Ovary (tissue), 7 donors: ENCODE measurements at regions not wholly inside any gene's neighbourhood (a gene's known extent, or its start where the extent isn't known, plus 50 kb on each side); places are given as distances from the start of the nearest gene placed in this dataset.

Experiments
- DNase-seq, 5 donors: peaks; one replicate each; pipeline ENCODE4 v3.0.0-alpha.2; 2019 to 2020
- H3K27ac ChIP-seq, 2 donors: fragments of 200-600 bp; one replicate each; pipeline versions ENCODE4 v1.5.1 to v1.8.0; 2019 to 2022
- H3K27me3 ChIP-seq: fragments of 200-600 bp; one replicate; pipeline ENCODE4 v1.8.0; 2022
- H3K36me3 ChIP-seq: fragments of 200-600 bp; sonication (generic); one replicate; pipeline ENCODE4 v1.5.1; 2019
- H3K4me1 ChIP-seq: one replicate; pipeline ENCODE4 v1.8.1; 2013; ENCODE audit warnings: mild to moderate bottlenecking, moderate library complexity; ENCODE audit not compliant: insufficient read depth
- H3K4me3 ChIP-seq: fragments of 200-600 bp; sonication (generic); one replicate; pipeline ENCODE4 v1.5.1; 2017
- H3K9me3 ChIP-seq, 2 donors: fragments of 200-600 bp in 1 of 2; sonication (generic) in 1 of 2; one replicate each; pipeline versions ENCODE4 v1.5.1 to v1.8.1; 2013 to 2019; ENCODE audit warnings: mild to moderate bottlenecking in 1 of 2, moderate library complexity in 1 of 2
- EP300 ChIP-seq: sonication (generic); formaldehyde crosslinking; IDR thresholded peaks from one replicate; pipeline ENCODE4 v1.6.1; 2017; ENCODE audit warnings: antibody characterized with exemption
- POLR2A ChIP-seq: fragments of 450-650 bp; IDR thresholded peaks from one replicate; pipeline ENCODE4 v1.6.1; 2017; ENCODE audit warnings: antibody characterized with exemption, mild to moderate bottlenecking, moderate library complexity
- WGBS, 3 donors: extraction: QIAGEN DNeasy Blood & Tissue Kit in 1 of 3; methylation state at CpG; one replicate each; pipeline versions ENCODE4 v1.1.5 to v1.1.7; 2013 to 2017; 5-methylcytosine and 5-hydroxymethylcytosine counted together
- intact Hi-C, 4 donors: fragments of 100-400 bp; cut with DNase I; formaldehyde crosslinking; loops; one replicate each; pipeline versions ENCODE4 v1.11.0 to v1.15.1; 2022 to 2023
- TF ChIP-seq, protein P1 (sequence below), 3 donors: fragments of 450-650 bp in 2 of 3; fragments of 200-600 bp in 1 of 3; IDR thresholded peaks; one replicate each; pipeline versions ENCODE4 v1.5.1 to v1.8.0; 2016 to 2022; ENCODE audit warnings: antibody characterized with exemption in 3 of 3, mild to moderate bottlenecking in 1 of 3
- donor health status: DM: no; HTN: no; CAD: no; lungs with moderate emphysema.
- donor health status: DM: no; HTN: no; CAD: no.
- donor health status: Bipolar disorder and iron deficiency.
- donor health status: DM: no; HTN: no; CAD: no.
- donor health status: DM: yes; HTN: yes; CAD: no.

DNA sequence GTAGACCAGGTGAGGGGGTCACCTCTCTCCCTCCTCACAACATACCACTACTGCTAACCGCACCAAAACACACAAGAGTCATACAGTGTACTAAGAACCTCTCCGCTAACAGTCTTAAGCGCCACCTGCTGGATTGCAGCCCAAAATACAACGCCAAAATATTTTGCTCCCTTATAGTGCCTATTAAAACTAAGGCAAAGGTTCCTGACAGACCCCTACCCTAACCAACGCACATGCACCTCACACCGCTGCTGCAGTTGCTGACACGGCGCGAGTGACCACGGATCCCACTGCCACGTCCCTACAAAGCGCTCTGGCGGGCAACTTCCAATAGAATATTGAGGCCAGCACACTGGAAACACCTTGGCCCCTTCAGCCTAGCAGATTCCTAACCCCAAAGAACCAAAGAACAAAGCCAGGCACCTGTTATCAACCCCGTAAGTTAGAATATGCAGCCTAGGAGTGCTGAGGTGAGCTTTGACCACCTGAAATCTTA is 563.6 kb upstream of the SEMA3D start:
- 19 to 37% (median 28%) methylated on average over 14 of the region's 14 CpGs for WGBS, 3 donors
- Histone ChIP-seq H3K36me3 (no peaks in the 10 kb centered on the region), H3K4me1 (no peaks in the 10 kb centered on the region), H3K4me3 (no peak overlapping the region), H3K9me3 (no peaks in the 10 kb centered on the region), H3K27me3 (no peaks in the 10 kb centered on the region), H3K27ac (no peak overlapping the region)
- TF ChIP-seq POLR2A (no peak), EP300 (no peak)
- TF ChIP-seq, protein P1, sequence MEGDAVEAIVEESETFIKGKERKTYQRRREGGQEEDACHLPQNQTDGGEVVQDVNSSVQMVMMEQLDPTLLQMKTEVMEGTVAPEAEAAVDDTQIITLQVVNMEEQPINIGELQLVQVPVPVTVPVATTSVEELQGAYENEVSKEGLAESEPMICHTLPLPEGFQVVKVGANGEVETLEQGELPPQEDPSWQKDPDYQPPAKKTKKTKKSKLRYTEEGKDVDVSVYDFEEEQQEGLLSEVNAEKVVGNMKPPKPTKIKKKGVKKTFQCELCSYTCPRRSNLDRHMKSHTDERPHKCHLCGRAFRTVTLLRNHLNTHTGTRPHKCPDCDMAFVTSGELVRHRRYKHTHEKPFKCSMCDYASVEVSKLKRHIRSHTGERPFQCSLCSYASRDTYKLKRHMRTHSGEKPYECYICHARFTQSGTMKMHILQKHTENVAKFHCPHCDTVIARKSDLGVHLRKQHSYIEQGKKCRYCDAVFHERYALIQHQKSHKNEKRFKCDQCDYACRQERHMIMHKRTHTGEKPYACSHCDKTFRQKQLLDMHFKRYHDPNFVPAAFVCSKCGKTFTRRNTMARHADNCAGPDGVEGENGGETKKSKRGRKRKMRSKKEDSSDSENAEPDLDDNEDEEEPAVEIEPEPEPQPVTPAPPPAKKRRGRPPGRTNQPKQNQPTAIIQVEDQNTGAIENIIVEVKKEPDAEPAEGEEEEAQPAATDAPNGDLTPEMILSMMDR (IDR thresholded peaks at IDR 0.05): no peak
- intact Hi-C loops: no loop called here
- peak in 1 of 5 donors; percentile 31 for DNase-seq

DNA sequence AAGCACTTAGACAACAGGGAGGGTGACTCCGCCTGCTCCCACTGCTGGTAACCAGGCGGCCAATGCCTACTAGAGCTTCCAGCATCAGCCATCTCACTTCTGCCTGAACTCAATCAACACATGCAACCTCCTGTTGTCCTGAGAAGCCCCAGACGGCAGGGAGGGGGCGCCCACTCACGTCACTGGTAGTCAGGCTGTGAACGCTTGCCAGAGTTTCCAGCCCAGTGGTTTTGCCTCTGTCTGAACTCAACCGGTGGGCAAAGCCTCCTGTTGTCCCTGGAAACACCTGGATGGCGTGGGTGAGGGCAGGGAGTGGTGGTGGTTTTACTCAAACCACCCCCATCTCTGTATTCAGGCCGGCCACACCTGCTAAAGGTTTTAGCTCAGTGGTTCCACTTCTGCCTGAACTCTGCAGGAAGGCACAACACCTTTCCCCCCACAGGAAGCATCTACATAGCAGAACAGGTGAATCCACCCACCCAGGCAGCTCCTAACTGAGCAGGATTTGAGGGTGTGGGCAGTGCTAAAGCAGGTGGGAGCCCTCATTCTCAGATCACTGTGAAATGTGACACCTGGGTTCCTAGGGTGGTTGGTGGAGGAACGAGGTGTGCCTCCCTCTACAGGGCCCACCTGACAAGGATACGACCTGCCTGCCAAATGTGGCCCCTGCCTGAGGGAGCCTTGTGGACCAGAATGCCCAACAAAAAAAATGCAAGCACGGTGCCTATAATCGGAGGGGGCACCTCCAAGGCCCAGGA is 563.0 kb upstream of the SEMA3D start:
- H3K4me3 ChIP-seq: no peak overlapping the region
- H3K9me3 ChIP-seq: no peaks in the 10 kb centered on the region
- H3K4me1 ChIP-seq: no peaks in the 10 kb centered on the region
- intact Hi-C loops: no loop called here
- no peak overlapping the region for H3K27ac ChIP-seq
- 60 to 62% (median 62%) methylated on average over 13 of the region's 13 CpGs for WGBS, 3 donors
- no peaks in the 10 kb centered on the region for H3K36me3 ChIP-seq
- TF ChIP-seq, protein P1 (IDR thresholded peaks at IDR 0.05): no peak
- TF ChIP-seq POLR2A (no peak), EP300 (no peak)
- DNase-seq: no peak
- no peaks in the 10 kb centered on the region for H3K27me3 ChIP-seq

DNA sequence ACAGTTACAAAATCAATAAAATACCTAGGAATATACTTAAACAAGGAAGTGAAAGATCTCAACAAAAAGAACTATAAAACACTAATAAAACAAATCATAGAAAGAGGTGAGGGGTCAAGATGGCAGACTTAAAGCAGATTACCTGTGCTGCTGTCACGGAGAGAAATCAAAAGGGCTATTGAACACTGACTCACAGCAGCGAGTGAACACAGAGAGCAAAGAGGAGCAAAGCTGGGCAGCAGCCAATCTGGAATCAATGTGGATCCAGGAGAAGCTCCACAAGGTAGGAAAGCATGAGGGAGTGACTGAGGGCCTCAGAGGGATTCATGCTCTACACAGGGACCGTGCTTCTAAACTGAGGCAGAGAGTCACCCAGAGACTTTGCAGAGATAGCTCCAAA is 562.0 kb upstream of the SEMA3D start:
- H3K27ac ChIP-seq: no peak overlapping the region
- no peaks in the 10 kb centered on the region for H3K36me3 ChIP-seq
- intact Hi-C loops: no loop called here
- TF ChIP-seq EP300: no peak
- TF ChIP-seq POLR2A: no peak
- TF ChIP-seq, protein P1 (IDR thresholded peaks at IDR 0.05): no peak
- no peak for DNase-seq
- H3K4me3 ChIP-seq: no peak overlapping the region
- H3K4me1 ChIP-seq: no peaks in the 10 kb centered on the region
- WGBS, 3 donors: 88 to 94% (median 89%) methylated on average over 3 of the region's 3 CpGs
- H3K27me3 ChIP-seq: no peaks in the 10 kb centered on the region
- H3K9me3 ChIP-seq: no peaks in the 10 kb centered on the region

DNA sequence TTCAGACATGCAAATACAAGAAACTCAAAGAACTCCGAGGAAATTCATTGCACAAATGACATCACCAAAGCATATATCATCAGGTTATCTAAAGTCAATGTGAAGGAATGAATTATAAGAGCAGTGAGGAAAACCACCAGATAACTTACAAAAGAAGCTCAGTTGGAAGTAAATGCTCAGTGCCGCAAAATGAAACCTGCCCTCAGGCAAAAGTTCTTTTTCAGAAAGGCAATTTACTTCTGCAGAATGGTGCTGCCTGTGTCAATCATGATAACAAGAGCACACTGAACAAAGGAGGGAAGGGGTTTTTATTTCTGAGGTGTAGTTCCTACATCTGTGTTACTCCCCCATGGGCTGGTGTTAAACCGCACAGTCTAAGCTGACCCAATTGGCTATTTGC is 550.6 kb upstream of the SEMA3D start:
- no peaks in the 10 kb centered on the region for H3K36me3 ChIP-seq
- H3K27me3 ChIP-seq: no peaks in the 10 kb centered on the region
- no peaks in the 10 kb centered on the region for H3K9me3 ChIP-seq
- H3K4me1 ChIP-seq: no peaks in the 10 kb centered on the region
- H3K27ac ChIP-seq: no peak overlapping the region
- TF ChIP-seq, protein P1 (IDR thresholded peaks at IDR 0.05): no peak
- TF ChIP-seq EP300 (no peak), POLR2A (no peak)
- no peak overlapping the region for H3K4me3 ChIP-seq
- DNase-seq: no peak
- intact Hi-C loops: no loop called here
- WGBS, 3 donors: 89 to 93% (median 92%) methylated on average over 3 of the region's 3 CpGs
